ENCODE measurements at regions not wholly inside any gene's neighbourhood (a gene's known extent, or its start where the extent isn't known, plus 50 kb on each side); places are given as distances from the start of the nearest gene placed in this dataset.
A peak's percentile ranks its signal among the peaks of the same experiment; 100 is the strongest.

GRCh38 chr1:227450489-227450888 lies 112.9 kb upstream of the ZNF678 start:
- Mint-ChIP-seq H3K27me3 (peaks cover 37% of the 10 kb centered on the region), H3K4me1 (ENCODE audit: low read depth) (peaks cover 2% of the 10 kb centered on the region), H3K9me3 (no peaks in the 10 kb centered on the region), H3K27ac (no peak overlapping the region), H3K4me3 (no peak overlapping the region), H3K36me3 (ENCODE audit: low read depth) (no peaks in the 10 kb centered on the region)
- no peak for TF ChIP-seq CTCF (IDR thresholded peaks at IDR 0.05)
- intact Hi-C loops (cut with micrococcal nuclease): no loop called here
- ChIA-PET POLR2A (no interaction called here), CTCF (interaction anchor here (1.3 kb wide), 1 partner anchor 31 kb away, joined by 4 read pairs; no protein-coding TSS in a partner anchor)
- DNase-seq: no peak
- no peak for ATAC-seq

- H3K27ac Mint-ChIP-seq: no peak overlapping the region
- no peak for DNase-seq
- intact Hi-C loops (cut with micrococcal nuclease): no loop called here
- ChIA-PET CTCF (interaction anchor here (0.9 to 2.0 kb wide), 3 partner anchors 9 to 31 kb away, joined by 3 to 6 read pairs (median 4); no protein-coding TSS in a partner anchor), POLR2A (no interaction called here)
- H3K9me3 Mint-ChIP-seq: no peaks in the 10 kb centered on the region
- no peak for TF ChIP-seq CTCF (IDR thresholded peaks at IDR 0.05)
- peaks cover 36% of the 10 kb centered on the region for H3K27me3 Mint-ChIP-seq
- peaks cover 2% of the 10 kb centered on the region for H3K4me1 Mint-ChIP-seq (ENCODE audit: low read depth)
- no peak overlapping the region for H3K4me3 Mint-ChIP-seq
- ATAC-seq: no peak
- no peaks in the 10 kb centered on the region for H3K36me3 Mint-ChIP-seq (ENCODE audit: low read depth)
Measured at GRCh38 chr1:227449741-227450441, 113.5 kb upstream of the ZNF678 start.

GRCh38 chr1:227449051-227449450 lies 114.3 kb upstream of the ZNF678 start:
- no peak overlapping the region for H3K4me3 Mint-ChIP-seq
- peaks cover 2% of the 10 kb centered on the region for H3K4me1 Mint-ChIP-seq (ENCODE audit: low read depth)
- ChIA-PET CTCF (interaction anchor here (0.9 to 2.0 kb wide), 3 partner anchors 8 to 32 kb away, joined by 3 to 6 read pairs (median 3); no protein-coding TSS in a partner anchor), POLR2A (no interaction called here)
- H3K27me3 Mint-ChIP-seq: peaks cover 31% of the 10 kb centered on the region
- no peak overlapping the region for H3K27ac Mint-ChIP-seq
- intact Hi-C loops (cut with micrococcal nuclease): no loop called here
- no peaks in the 10 kb centered on the region for H3K9me3 Mint-ChIP-seq
- DNase-seq (peak; percentile 52), ATAC-seq (peak; percentile 77)
- no peaks in the 10 kb centered on the region for H3K36me3 Mint-ChIP-seq (ENCODE audit: low read depth)
- TF ChIP-seq CTCF (IDR thresholded peaks at IDR 0.05): peak; percentile 46

GRCh38 chr1:227447531-227447990 lies 115.8 kb upstream of the ZNF678 start:
- Mint-ChIP-seq H3K4me3 (no peak overlapping the region), H3K36me3 (ENCODE audit: low read depth) (no peaks in the 10 kb centered on the region), H3K27me3 (peaks cover 29% of the 10 kb centered on the region), H3K4me1 (ENCODE audit: low read depth) (peaks cover 2% of the 10 kb centered on the region), H3K9me3 (no peaks in the 10 kb centered on the region), H3K27ac (no peak overlapping the region)
- POLR2A ChIA-PET: no interaction called here
- ATAC-seq (no peak), DNase-seq (no peak)
- intact Hi-C loops (cut with micrococcal nuclease): no loop called here
- TF ChIP-seq CTCF (IDR thresholded peaks at IDR 0.05): no peak
- CTCF ChIA-PET: interaction anchor here (1.0 to 1.4 kb wide), 2 partner anchors 13 to 56 kb away, joined by 3 to 4 read pairs; no protein-coding TSS in a partner anchor

GRCh38 chr1:227445746-227446145 lies 117.6 kb upstream of the ZNF678 start:
- POLR2A ChIA-PET: no interaction called here

More at GRCh38 chr1:227445746-227446145, 117.6 kb upstream of the ZNF678 start:
- H3K9me3 Mint-ChIP-seq: no peaks in the 10 kb centered on the region
- peaks cover 27% of the 10 kb centered on the region for H3K27me3 Mint-ChIP-seq
- peaks cover 2% of the 10 kb centered on the region for H3K4me1 Mint-ChIP-seq (ENCODE audit: low read depth)
- ATAC-seq (no peak), DNase-seq (no peak)
- H3K36me3 Mint-ChIP-seq (ENCODE audit: low read depth): no peaks in the 10 kb centered on the region
- CTCF ChIA-PET: no interaction called here
- no peak for TF ChIP-seq CTCF (IDR thresholded peaks at IDR 0.05)
- no peak overlapping the region for H3K4me3 Mint-ChIP-seq
- intact Hi-C loops (cut with micrococcal nuclease): no loop called here
- no peak overlapping the region for H3K27ac Mint-ChIP-seq

Data from activated CD8-positive, alpha-beta T cell treated with anti-CD3 and anti-CD28 coated beads for 36 hours (primary cell).